ENCODE measurements at regions not wholly inside any gene's neighbourhood (a gene's known extent, or its start where the extent isn't known, plus 50 kb on each side); places are given as distances from the start of the nearest gene placed in this dataset.

DNA sequence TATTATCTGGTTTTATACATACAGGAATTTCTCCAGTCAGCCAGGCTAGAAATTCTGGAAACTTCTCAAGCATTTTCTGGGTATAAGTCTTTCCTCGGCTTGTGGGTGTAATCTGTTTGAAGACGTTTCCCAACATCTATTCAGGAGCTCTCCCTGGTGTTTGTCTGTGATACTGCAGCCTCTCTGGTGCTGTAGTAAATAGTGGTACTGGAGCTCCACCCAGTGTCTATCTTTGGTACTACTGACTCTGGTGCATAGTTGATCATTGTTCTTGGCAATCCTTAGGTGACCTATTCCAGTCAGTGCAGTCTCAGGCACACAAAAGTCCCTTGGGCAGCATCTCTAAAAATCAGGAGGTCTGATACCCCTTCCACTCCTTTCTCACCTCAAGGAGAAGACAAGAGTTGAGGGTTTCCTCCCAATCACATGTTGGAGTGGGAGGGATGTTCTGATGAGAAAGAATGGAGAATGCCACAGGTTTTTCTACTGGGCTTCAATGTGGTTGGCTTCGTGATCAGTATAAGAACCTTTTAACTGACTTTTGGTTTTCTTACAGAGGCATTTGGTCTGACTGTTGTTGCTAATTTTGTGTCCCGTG lies 115.5 kb downstream of the CYSLTR2 start (continued):
- TF ChIP-seq, protein P1, sequence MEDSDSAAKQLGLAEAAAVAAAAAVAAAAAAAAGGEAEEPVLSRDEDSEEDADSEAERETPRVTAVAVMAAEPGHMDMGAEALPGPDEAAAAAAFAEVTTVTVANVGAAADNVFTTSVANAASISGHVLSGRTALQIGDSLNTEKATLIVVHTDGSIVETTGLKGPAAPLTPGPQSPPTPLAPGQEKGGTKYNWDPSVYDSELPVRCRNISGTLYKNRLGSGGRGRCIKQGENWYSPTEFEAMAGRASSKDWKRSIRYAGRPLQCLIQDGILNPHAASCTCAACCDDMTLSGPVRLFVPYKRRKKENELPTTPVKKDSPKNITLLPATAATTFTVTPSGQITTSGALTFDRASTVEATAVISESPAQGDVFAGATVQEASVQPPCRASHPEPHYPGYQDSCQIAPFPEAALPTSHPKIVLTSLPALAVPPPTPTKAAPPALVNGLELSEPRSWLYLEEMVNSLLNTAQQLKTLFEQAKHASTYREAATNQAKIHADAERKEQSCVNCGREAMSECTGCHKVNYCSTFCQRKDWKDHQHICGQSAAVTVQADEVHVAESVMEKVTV (CRISPR knock-in tag; IDR thresholded peaks at IDR 0.05): peak; percentile 99
- TF ChIP-seq JUND (IDR thresholded peaks at IDR 0.05; ENCODE audit: borderline replicate concordance, low read depth, low read length) (0 out of 2 replicates have a peak, but pooled peaks have one; percentile 21), JUND (tag; IDR thresholded peaks at IDR 0.05; ENCODE audit: borderline replicate concordance, low read depth, low read length) (no peak), CEBPB (tag; IDR thresholded peaks at IDR 0.05) (peak; percentile 66)

DNA sequence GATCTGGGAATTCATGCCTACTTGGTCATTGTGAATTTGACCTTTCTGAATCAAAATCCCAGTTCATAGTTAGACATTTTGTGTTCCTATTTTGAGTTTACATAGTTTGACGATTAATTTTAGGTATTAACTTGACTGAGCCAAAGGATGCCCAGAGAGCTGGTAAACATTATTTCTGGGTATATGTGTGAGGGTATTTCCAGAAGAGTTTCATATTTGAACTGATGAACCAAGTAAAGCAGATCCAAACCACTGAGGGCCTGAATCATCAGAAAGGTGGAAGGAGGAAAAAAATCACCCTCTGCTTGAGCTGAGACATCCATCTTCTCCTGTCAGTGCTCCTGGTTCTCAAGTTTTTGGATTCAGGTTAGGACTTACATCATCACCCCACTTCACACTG lies 116.6 kb downstream of the CYSLTR2 start:
- Histone ChIP-seq H3K9me1 (ENCODE audit: control insufficient read depth, insufficient read depth, low read length) (no peaks in the 10 kb centered on the region), H3K9me3 (replicated peaks; ENCODE audit: control insufficient read depth, insufficient read depth, low read depth, low read length) (no peaks in the 10 kb centered on the region), H3K4me1 (replicated peaks in 1 of 2; ENCODE audit: control insufficient read depth in 2 of 2, insufficient read depth in 2 of 2, low read length in 2 of 2) (no peaks in the 10 kb centered on the region), H3K79me2 (ENCODE audit: control insufficient read depth, insufficient read depth, low read length) (no peaks in the 10 kb centered on the region), H4K20me1 (replicated peaks; ENCODE audit: control insufficient read depth, insufficient read depth, low read length) (no peaks in the 10 kb centered on the region), H3K9ac (ENCODE audit: insufficient read depth in 1 of 2, low read depth in 2 of 2, low read length in 2 of 2) (no peak overlapping the region), H3K4me2 (ENCODE audit: insufficient read depth, low read length) (no peak overlapping the region), H3K27ac (ENCODE audit: extremely low read depth, low read depth, low read length) (no peak overlapping the region), H2AFZ (ENCODE audit: low read depth, low read length) (no peak overlapping the region), H3K27me3 (ENCODE audit: control insufficient read depth in 2 of 2, insufficient read depth in 2 of 2, low read length in 2 of 2) (0 out of 5 replicates have a peak, but pooled peaks cover 0 to 5% of the 10 kb centered on the region in 2 experiments), H3K36me3 (ENCODE audit: control insufficient read depth, insufficient read depth, low read length) (no peaks in the 10 kb centered on the region), H3K4me3 (no peak overlapping the region)
- FAIRE-seq (no peak), DNase-seq (ENCODE audit: extremely low read depth in 1 of 4, low spot score in 3 of 4) (no peak), ATAC-seq (no peak)
- 0% methylated on average over 1 of the region's 1 CpG for whole genome bisulfite sequencing (ENCODE audit: insufficient coverage, low coverage, missing lambda C conversion rate)
- CTCF ChIA-PET (ENCODE audit: low intra/inter-chr PET ratio): no interaction called here
- BruUV-seq (replicated peaks): no TSS peak
- POLR2A ChIA-PET: interaction anchor here (0.8 kb wide), 1 partner anchor 535 kb away, joined by 3 read pairs; no protein-coding TSS in a partner anchor
- TF ChIP-seq ZNF586 (CRISPR knock-in tag; conservative IDR thresholded peaks at IDR 0.05): no peak
- no peak for TF ChIP-seq ZNF644 (tag; IDR thresholded peaks at IDR 0.05; ENCODE audit: low read depth)
- TF ChIP-seq STAT5B (CRISPR knock-in tag; IDR thresholded peaks at IDR 0.05): no peak
- TF ChIP-seq HNRNPL (IDR thresholded peaks at IDR 0.05; ENCODE audit: low read depth, low read length): no peak
- no peak for TF ChIP-seq C11orf30 (IDR thresholded peaks at IDR 0.05; ENCODE audit: low read depth)
- TF ChIP-seq MYNN (IDR thresholded peaks at IDR 0.05): no peak
- TF ChIP-seq MYNN (CRISPR knock-in tag; IDR thresholded peaks at IDR 0.05): no peak
- intact Hi-C loops (cut with micrococcal nuclease) (no loop called here), in situ Hi-C loops (cut with MboI) (loop anchor here (5.0 to 25.0 kb wide), 2 partner anchors 173 to 433 kb away; no protein-coding TSS in a partner anchor)

Measured in K562 (cell line).